Endothelial cell of umbilical vein (primary cell): ENCODE measurements at regions not wholly inside any gene's neighbourhood (a gene's known extent, or its start where the extent isn't known, plus 50 kb on each side); places are given as distances from the start of the nearest gene placed in this dataset.

Experiments used
- BruUV-seq: library from RNA; stranded (reverse); fragments of 400-500 nt; replicated peaks from 2 replicates; lab custom pipeline; 2021; lab: Mats Ljungman, UMichigan
- CTCF ChIA-PET: fragments of 300-600, 350-600 bp; sonication (Branson Sonifier 250); formaldehyde crosslinking; loops from one replicate; lab custom pipeline; 2021; ENCODE audit warnings: antibody characterized with exemption, inconsistent platforms; lab: Charles Lee
- POLR2A ChIA-PET: fragments of 300-600, 350-600 bp; sonication (Branson Sonifier 250); formaldehyde crosslinking; loops from one replicate; lab custom pipeline; 2021; ENCODE audit warnings: antibody characterized with exemption, inconsistent platforms; lab: Charles Lee
- DNase-seq: peaks from one replicate; pipeline ENCODE4 v3.0.0-alpha.2; 2011; ENCODE audit warnings: low read depth, low spot score
- FAIRE-seq: peaks from 2 replicates; lab custom pipeline; 2011; peaks lifted over from hg19 to GRCh38; lab: Jason Lieb, UNC
- H2AFZ ChIP-seq: 2 replicates; pipeline ENCODE4 v1.6.0; 2012; ENCODE audit warnings: low read depth, low read length, control low read depth, inconsistent platforms
- H3K27ac ChIP-seq: 2 replicates; pipeline ENCODE4 v1.5.1; 2011; ENCODE audit warnings: low read depth, mild to moderate bottlenecking, control low read depth, low read length, moderate library complexity; ENCODE audit not compliant: insufficient read depth
- H3K27me3 ChIP-seq, 2 experiments: 2 replicates each; pipeline versions ENCODE4 v1.6.0 to v1.6.1; 2011; ENCODE audit warnings: low read length in 2 of 2, mixed read lengths in 1 of 2; ENCODE audit not compliant: control insufficient read depth in 2 of 2, insufficient read depth in 2 of 2
- H3K36me3 ChIP-seq, 2 experiments: 2 replicates in 1 of 2; 3 replicates in 1 of 2; pipeline ENCODE4 v1.5.1; 2011; ENCODE audit warnings: low read length in 2 of 2, mild to moderate bottlenecking in 1 of 2, moderate library complexity in 1 of 2; ENCODE audit not compliant: control insufficient read depth in 2 of 2, insufficient read depth in 2 of 2; ENCODE audit errors: extremely low read depth in 1 of 2
- H3K4me1 ChIP-seq: 3 replicates; pipeline ENCODE4 v1.5.1; 2011; ENCODE audit warnings: mild to moderate bottlenecking, low read length; ENCODE audit not compliant: control insufficient read depth, insufficient read depth; ENCODE audit errors: extremely low read depth
- H3K4me2 ChIP-seq: 2 replicates; pipeline ENCODE4 v1.6.1; 2011; ENCODE audit warnings: low read length, control low read depth, mixed read lengths; ENCODE audit not compliant: insufficient read depth
- H3K4me3 ChIP-seq, 3 experiments: fragments of 200-600 bp in 1 of 3; sonication (generic), shearing (Covaris generic) in 1 of 3; replicated peaks in 1 of 3; 2 replicates each; pipeline ENCODE4 v1.5.1; 2011 to 2016; ENCODE audit warnings: control low read depth in 3 of 3, low read length in 3 of 3, mild to moderate bottlenecking in 2 of 3, inconsistent platforms in 1 of 3, low read depth in 1 of 3, moderate library complexity in 1 of 3; ENCODE audit not compliant: insufficient read depth in 1 of 3
- H3K79me2 ChIP-seq: 2 replicates; pipeline ENCODE4 v1.6.0; 2012; ENCODE audit warnings: low read length, inconsistent platforms; ENCODE audit not compliant: control insufficient read depth, insufficient read depth
- H3K9ac ChIP-seq: replicated peaks from 2 replicates; pipeline ENCODE3; 2011; ENCODE audit warnings: low read length, control low read depth; ENCODE audit not compliant: insufficient read depth; ENCODE audit errors: extremely low read depth
- H3K9me1 ChIP-seq: replicated peaks from 3 replicates; pipeline ENCODE4 v1.6.0; 2011; ENCODE audit warnings: mild to moderate bottlenecking, low read length; ENCODE audit not compliant: control insufficient read depth, insufficient read depth; ENCODE audit errors: extremely low read depth
- H3K9me3 ChIP-seq: replicated peaks from 2 replicates; pipeline ENCODE4 v1.5.1; 2012; ENCODE audit warnings: low read length, inconsistent platforms; ENCODE audit not compliant: control insufficient read depth, insufficient read depth
- H4K20me1 ChIP-seq: replicated peaks from 2 replicates; pipeline ENCODE3; 2011; ENCODE audit warnings: mild to moderate bottlenecking, low read length; ENCODE audit not compliant: control insufficient read depth, insufficient read depth; ENCODE audit errors: extremely low read depth
- EZH2 ChIP-seq: IDR thresholded peaks from 2 replicates; pipeline ENCODE4 v1.6.1; 2012; ENCODE audit warnings: borderline replicate concordance, low read depth, mild to moderate bottlenecking, moderate library complexity, low read length, inconsistent platforms; ENCODE audit not compliant: severe bottlenecking
- FOS ChIP-seq: IDR thresholded peaks from 2 replicates; pipeline ENCODE4 v1.6.1; 2011; ENCODE audit warnings: mild to moderate bottlenecking, low read length, moderate library complexity, borderline replicate concordance; ENCODE audit not compliant: insufficient read depth
- GATA2 ChIP-seq: IDR thresholded peaks from 2 replicates; pipeline ENCODE4 v1.7.0; 2011; ENCODE audit warnings: low read depth, mild to moderate bottlenecking, moderate library complexity, mixed read lengths, low read length; ENCODE audit not compliant: insufficient read length, insufficient read depth
- JUN ChIP-seq: IDR thresholded peaks from 2 replicates; pipeline ENCODE4 v1.6.1; 2011; ENCODE audit warnings: borderline replicate concordance, low read depth; ENCODE audit not compliant: insufficient read length, insufficient read depth
- MYC ChIP-seq: IDR thresholded peaks from one replicate; pipeline ENCODE4 v1.6.1; 2011; ENCODE audit warnings: mild to moderate bottlenecking, low read depth, low read length
- POLR2A ChIP-seq: IDR thresholded peaks from 2 replicates; pipeline ENCODE4 v1.6.1; 2012; ENCODE audit warnings: low read depth, mild to moderate bottlenecking, control low read depth, low read length
- POLR2AphosphoS5 ChIP-seq: IDR thresholded peaks from 2 replicates; pipeline ENCODE4 v1.6.1; 2012; ENCODE audit warnings: low read depth, mild to moderate bottlenecking, control low read depth, low read length, moderate library complexity; ENCODE audit not compliant: insufficient read depth
- dilution Hi-C: fragments of 300-500 bp; cut with MboI; formaldehyde crosslinking; loops from one replicate; pipeline ENCODE4 v1.15.0; 2019; ENCODE audit warnings: low sequenced_read_pairs; ENCODE audit not compliant: extremely low pct_ligation_motif_present
- intact Hi-C: fragments of 100-400 bp; cut with micrococcal nuclease; formaldehyde crosslinking; loops from one replicate; pipeline ENCODE4 v1.10.0; 2022
- TF ChIP-seq, protein P1 (sequence below): IDR thresholded peaks from 2 replicates; pipeline ENCODE4 v1.6.1; 2011; ENCODE audit not compliant: insufficient read depth, insufficient read length

DNA sequence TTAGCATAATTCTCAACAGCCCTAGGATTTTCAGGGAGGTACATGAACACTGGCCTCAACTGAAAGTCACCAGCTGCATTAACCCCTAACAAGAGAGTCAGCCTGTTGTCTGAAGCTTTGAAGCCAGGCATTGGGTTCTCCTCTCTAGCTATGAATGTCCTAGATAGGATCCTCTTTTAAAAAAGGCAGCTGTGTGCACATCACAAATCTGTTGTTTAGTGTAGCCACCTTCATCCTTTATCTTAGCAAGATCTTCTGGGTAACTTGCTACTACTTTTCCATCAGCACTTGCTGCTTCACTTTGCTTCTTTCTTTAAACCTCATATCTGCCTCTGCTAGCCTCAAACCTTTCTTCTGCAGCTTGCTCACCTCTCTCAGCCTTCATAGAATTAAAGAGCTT is 1692.1 kb downstream of the EFNB2 start:
- BruUV-seq, result no TSS peak
- POLR2A ChIA-PET, result no interaction called here

DNA sequence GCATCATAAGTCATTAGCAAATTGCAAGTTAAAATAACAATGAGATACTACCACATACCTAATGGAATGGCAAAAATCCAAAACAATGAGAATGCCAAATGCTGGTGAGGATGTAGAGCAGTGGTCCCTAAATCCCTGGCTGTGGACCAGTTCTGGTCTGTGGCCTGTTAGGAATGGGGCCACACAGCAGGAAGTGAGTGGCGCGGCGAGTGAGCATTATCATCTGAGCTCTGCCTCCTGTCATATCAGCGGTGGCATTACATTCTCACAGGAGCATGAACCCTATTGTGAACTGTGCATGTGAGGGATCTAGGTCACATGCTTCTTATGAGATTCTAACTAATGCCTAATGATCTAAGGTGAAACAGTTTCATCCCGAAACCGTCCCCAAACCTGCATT is 1694.4 kb downstream of the EFNB2 start:
- Histone ChIP-seq H3K79me2 (no peaks in the 10 kb centered on the region), H4K20me1 (no peaks in the 10 kb centered on the region), H3K9me3 (no peaks in the 10 kb centered on the region), H3K9ac (no peak overlapping the region), H3K27ac (no peak overlapping the region), H3K4me3 (no peak overlapping the region), H2AFZ (no peak overlapping the region), H3K36me3 (no peaks in the 10 kb centered on the region), H3K27me3 (no peaks in the 10 kb centered on the region), H3K4me1 (no peaks in the 10 kb centered on the region), H3K4me2 (no peak overlapping the region), H3K9me1 (no peaks in the 10 kb centered on the region)
- intact Hi-C loops (no loop called here), dilution Hi-C loops (no loop called here)
- ChIA-PET CTCF (no interaction called here), POLR2A (no interaction called here)
- no peak for FAIRE-seq
- TF ChIP-seq POLR2AphosphoS5 (no peak), GATA2 (no peak), FOS (no peak), JUN (no peak), EZH2 (no peak), MYC (no peak), POLR2A (no peak)
- TF ChIP-seq, protein P1, sequence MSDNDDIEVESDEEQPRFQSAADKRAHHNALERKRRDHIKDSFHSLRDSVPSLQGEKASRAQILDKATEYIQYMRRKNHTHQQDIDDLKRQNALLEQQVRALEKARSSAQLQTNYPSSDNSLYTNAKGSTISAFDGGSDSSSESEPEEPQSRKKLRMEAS, result no peak
- BruUV-seq, result no TSS peak
- DNase-seq, result no peak

More for the DNA sequence above, 1692.1 kb downstream of the EFNB2 start:
- no peak overlapping the region for H3K4me3 ChIP-seq
- no peak for TF ChIP-seq FOS
- TF ChIP-seq GATA2, result no peak
- no peak for TF ChIP-seq POLR2A
- intact Hi-C loops (no loop called here), dilution Hi-C loops (no loop called here)
- H3K9me1 ChIP-seq, result no peaks in the 10 kb centered on the region
- no peak overlapping the region for H3K27ac ChIP-seq
- DNase-seq (no peak), FAIRE-seq (no peak)
- H4K20me1 ChIP-seq, result no peaks in the 10 kb centered on the region
- no peak overlapping the region for H3K9ac ChIP-seq
- H3K36me3 ChIP-seq, result no peaks in the 10 kb centered on the region
- no peak overlapping the region for H2AFZ ChIP-seq
- no peaks in the 10 kb centered on the region for H3K4me1 ChIP-seq
- no peak overlapping the region for H3K4me2 ChIP-seq
- no peaks in the 10 kb centered on the region for H3K79me2 ChIP-seq
- CTCF ChIA-PET, result interaction anchor here (0.6 to 1.4 kb wide), 2 partner anchors 359 to 401 kb away, joined by 3 to 5 read pairs; no protein-coding TSS in a partner anchor
- H3K9me3 ChIP-seq, result no peaks in the 10 kb centered on the region
- H3K27me3 ChIP-seq, result no peaks in the 10 kb centered on the region
